GM18517 (cell line): ENCODE measurements at regions not wholly inside any gene's neighbourhood (a gene's known extent, or its start where the extent isn't known, plus 50 kb on each side); places are given as distances from the start of the nearest gene placed in this dataset.

Experiments used
- ATAC-seq: cut with Tn5 transposase; IDR thresholded peaks from one replicate; pipeline ENCODE4 v1.9.1; 2021; ENCODE audit warnings: mild to moderate bottlenecking, moderate library complexity; ENCODE audit not compliant: unreplicated experiment

DNA sequence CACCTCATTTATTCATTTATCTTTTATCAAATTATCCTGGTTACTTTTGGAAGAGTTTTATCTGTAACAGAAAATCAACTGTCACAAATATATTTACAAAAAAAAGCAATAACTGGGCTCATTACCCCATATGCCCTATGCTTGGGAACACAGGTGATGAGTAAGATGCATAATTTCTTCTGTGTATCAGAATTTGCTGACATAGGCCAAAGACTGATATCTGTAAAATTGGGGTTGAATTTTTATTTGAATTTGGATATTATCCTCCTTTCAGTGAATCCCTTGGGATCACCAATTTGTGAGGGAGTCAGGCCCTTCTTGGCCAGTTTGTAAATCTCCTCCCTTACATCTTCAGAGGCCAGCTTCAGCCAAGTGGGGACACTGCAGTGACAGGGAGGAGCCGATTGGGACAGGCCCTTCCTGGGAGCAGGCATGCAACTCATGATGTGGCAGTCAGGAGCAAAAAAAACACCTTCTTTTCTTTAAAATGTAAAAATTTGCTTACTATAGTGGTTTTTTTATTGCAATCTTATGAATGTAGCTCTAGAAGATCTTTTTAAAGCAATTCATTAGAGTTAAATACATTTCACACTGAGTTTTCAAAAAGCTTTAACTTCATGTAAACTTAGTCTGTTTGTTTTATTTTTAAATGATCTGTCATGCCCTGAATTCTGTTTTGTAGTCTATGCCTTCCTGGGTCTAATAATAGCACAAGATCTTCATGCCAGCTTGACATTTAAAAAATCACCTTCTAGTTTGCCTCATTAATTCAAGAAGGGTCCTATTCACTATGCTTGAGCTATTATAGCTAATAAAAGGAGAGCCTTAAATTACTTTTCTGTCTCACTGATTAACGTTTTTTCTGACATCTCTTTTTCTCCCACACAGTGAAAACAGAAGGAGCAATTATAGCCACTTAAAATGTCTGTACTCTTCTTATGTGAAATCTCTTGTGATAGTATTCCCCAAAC, 136.6 kb upstream of the SPRY1 start:
- no peak for ATAC-seq

DNA sequence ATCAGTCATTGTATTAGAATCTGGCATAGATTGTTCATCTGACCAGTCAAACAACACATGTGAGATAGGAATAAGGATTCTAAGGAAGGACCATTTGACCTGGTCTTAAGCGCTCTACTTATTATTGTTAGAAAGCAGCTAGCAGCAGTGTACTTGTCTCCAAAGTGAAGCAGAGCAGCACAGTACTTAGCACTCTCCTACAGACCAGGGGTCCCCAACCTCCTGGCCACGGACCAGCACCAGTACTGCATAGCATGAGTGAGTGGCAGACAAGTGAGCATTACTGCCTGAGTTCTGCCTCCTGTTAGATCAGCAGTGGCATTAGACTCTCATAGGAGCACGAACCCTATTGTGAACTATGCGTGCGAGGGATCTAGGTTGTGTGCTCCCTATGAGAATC, 135.9 kb upstream of the SPRY1 start:
- ATAC-seq = no peak

DNA sequence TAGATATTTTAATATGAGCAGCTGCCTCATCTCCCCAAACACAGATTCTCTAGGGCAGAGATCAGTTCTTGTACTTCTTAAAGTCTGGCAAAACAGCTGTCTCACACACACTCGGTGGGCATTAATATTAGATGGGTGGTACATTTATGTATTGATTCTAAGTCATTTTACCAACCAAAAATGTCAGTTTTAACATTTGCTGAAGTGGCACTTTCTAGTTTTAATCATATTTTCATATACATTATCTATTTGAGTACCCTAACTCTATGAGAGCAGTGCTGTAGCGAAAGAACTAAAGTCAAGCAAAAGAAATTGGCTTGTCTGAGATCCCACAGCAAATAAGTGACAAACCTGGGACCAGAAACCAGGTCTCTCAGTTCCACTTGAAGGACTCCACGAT, 134.5 kb upstream of the SPRY1 start:
- ATAC-seq = no peak

DNA sequence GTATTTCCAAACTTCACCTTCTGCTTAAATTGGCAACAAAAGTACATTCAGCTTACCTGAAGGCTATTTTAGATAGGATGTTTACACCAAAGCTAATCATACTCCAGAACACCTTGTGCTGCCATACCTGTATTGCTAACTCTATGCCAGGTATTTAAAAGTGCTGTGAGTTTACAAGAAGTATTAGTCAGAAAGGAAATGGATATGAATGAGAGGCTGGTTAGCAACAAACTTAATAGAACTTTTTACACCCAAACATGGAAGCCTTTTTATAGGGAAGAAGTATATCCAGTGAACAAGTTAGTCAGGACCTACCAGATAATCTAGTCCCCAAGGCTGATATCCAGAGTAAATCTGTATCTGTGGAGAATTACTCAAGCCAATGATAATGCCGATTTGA, 131.2 kb upstream of the SPRY1 start:
- ATAC-seq = no peak

DNA sequence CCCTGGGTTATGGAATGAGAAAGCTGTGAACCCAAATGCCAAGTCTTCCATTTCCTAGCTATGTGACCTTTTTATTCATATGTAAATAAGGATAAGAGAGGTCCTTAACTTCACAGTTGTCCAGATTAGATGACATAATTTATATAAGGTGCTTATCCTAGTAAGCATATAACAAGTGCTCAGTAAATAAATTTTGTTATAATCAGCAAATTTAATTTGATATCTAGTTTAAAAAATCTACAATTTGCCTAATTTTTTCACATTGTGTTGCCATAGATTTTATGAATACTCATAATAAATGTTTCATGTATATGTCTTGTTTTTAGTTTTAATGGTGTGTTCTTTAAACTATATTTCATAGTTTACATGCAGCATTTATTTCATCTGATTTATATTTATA, 130.4 kb upstream of the SPRY1 start:
- no peak for ATAC-seq

DNA sequence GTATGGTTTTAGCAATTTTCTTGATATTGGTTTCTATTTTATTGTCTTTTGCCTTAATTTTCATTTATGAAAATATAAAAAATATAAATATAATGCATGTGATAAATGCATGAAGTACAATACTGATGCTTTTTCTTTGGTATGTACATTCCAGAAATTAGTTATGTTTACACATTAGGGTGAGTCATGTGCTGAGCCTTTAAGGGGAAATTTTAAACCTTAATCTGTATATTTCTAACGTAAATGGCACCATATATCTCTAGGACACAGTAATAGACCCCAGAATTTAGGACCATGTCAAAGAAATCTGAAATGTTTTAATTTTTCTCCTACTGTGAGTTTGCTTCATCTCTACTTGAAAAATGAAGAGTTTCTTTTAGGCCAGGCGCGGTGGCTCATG, 117.8 kb upstream of the SPRY1 start:
- ATAC-seq = no peak

DNA sequence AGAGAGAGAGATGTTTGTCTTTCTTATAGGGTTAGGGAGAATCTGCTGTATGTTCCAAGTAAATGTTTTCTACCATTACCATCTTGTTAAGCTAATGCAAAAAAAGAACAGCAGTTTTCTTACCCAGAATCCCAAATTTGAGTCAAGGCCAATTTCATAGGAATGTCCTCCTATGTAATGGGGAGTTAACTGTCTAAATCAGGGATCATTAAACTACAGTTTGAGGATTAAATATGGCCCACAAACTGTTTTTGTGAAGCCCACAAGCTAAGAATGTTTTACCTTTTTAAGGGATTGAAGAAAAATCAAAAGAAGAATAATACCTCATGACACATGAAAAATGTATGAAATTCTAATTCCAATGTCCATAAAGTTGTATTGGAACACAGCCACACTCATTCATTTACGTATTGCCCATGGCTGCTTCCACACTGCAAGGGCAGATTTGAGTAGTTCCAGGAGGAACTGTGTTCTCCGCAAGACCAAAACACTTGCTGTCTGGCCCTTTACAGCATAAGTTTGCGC, 113.2 kb upstream of the SPRY1 start:
- no peak for ATAC-seq

DNA sequence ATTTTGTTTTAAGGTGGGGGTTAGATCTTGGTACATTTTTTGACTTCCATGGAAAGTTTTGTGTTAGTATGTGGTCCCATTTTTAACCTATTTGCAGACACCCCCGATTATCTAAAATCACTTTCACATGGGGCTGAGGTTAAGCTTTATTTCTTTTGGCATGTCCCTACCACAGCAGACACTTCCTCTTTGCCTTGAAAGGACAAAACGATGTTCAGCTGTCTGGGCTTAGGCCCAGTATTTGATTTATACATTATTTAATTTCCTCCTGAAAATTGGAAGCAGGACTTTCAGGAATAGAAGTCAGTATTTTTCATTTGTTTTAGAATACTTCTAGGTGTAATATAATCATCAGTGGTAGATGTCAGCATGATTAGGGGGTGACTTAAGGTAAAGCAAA, 112.4 kb upstream of the SPRY1 start:
- ATAC-seq = no peak

DNA sequence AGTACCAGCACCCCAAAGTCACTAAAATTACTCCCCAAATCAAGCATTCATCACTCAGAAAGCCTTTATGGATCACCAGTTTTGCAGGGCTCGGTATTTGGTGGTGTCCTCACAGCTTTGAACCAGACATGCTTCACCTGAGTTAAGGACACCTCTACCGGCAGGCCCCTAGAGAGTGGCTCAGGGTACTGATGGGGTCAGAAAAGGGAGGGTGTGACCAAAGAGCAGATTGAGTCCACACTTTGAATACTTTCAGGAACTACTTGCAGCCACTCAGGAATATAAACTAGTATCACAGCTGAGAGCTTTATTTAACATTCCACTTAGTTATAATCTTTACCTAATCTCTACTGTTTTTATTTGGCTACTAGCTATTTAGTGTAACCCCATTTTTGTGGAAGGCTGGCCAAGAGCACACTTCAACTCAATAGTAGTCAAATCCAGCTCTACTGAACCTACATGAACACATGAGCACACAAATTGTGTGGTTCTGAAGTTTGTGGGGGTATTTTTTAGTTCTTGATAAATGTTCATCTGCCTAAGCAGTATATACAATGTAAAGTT, 109.6 kb upstream of the SPRY1 start:
- ATAC-seq = no peak

DNA sequence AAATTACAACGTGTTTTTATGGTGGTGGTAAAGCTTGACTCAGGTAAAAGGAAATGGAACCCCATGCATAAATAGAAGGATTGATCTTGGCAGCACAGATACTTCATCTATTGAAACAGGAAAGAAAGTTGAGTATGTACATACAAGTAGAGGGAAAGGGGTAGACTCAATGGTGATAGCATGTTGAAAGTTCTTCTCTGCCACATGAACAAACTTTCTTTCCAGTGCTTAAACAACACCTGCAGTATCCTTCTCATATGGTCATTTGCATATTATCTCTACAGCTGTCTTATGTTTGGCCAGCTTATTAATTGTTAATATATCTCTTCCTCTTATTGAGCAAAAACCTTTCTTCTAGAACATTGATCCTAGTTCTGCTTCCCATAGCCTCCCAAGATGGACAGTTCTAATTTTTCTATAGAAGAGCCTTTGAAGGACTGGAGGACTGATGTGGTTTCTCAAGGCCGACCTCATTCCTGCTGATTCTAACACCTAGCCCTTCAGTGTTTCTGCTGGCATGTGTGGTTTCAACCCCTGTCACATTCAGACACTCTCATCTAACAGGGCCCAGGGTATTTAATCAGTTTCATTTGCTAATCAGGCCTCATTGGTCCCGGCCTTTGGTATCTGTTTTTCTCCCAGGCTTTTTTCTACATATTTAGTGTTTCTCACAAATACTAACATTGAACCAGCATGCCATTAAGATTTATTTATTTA, 108.1 kb upstream of the SPRY1 start:
- ATAC-seq = peak; percentile 82

DNA sequence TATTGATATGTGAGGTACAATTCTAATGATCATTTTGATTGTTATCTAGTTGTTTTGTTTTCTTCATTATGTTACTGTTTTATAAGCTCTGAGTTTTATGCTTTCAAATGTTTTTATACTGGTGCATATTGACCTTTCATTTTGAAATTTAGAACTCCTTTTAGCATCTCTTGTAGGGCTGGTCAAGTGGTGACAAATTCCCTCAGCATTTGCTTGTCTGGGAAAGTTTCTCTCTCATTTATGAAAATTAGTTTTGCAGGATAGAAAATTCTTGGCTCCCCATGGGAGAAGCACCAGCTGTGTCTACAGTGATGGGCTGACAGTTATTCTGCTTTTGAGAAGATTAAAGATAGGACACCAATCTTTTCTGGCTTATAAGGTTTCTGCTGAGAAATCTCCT, 105.3 kb upstream of the SPRY1 start:
- no peak for ATAC-seq

DNA sequence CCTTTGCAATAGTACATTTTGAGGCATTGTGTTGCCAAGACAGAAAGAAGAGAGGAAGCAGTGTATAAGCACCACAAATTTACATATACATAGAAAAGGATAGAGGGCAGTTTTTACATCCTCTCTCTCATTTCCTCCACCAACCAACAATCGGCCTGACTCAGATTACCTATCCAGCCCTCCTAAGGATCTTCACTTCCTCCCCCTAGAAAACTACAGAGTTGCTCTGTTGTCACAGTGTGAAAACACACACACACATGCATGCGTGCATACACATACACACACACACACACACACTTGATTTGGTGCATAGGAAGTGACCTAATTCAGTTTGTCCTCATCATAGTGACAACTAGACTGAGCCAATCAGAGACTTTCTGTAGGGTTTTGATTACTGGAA, 98.8 kb upstream of the SPRY1 start:
- ATAC-seq = no peak

DNA sequence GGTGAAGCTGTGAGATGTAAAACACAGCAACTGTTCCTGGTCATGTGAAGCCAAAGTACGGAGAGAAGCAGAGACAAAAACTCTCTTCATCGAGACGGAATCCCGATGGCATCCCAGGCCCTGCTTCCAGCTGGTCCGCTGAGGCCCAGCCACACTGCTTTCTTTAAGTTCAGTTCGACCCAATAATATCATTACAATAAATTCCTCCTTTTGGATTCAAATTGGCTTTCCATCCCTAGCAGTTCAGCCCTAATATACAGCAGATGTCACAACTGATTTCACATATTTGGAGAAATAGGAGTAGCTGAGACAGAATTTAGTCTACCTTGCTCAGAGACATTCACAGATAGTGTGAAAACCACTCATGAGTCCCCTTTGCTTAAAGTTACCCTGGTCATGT, 98.3 kb upstream of the SPRY1 start:
- ATAC-seq = no peak

DNA sequence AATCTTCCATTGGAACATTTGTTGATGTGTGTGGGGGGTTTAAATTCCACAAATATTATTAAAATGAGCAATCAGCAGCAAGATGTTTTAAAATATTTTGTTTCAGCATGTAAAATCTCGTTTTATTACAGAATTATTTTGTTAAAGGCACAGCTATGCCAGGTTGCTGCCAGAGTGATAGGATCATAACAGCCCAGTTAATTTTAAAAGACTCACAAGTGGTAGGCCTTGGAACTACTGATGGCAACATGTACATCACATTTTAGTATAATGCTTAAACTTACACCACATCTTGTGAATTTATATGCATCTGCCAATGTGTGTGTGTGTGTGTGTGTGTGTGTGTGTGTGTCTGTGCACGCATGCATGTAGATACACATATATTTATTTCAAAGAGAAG, 97.8 kb upstream of the SPRY1 start:
- no peak for ATAC-seq

DNA sequence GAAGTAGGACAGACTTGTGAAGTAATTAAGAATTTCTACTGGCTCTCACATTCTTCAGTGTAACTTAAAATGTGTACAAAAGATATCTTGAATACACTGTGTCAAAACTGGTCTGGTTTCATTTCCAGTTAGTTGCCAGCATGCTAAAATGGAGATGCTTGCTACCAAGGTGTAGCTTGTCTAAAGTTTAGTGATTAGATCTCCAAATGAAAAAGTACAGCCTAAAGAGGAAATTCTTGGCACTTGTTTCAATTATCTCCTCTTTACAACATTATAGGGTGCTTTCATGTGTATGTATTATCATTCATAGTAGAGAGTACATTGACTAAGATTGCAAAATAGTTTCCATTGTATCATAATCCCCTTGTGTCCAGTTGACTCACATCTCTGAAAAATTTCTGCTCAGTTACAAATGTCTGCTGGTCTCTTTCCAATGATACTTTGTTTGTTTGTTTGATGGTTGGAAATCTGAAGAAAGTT, 97.3 kb upstream of the SPRY1 start:
- no peak for ATAC-seq

DNA sequence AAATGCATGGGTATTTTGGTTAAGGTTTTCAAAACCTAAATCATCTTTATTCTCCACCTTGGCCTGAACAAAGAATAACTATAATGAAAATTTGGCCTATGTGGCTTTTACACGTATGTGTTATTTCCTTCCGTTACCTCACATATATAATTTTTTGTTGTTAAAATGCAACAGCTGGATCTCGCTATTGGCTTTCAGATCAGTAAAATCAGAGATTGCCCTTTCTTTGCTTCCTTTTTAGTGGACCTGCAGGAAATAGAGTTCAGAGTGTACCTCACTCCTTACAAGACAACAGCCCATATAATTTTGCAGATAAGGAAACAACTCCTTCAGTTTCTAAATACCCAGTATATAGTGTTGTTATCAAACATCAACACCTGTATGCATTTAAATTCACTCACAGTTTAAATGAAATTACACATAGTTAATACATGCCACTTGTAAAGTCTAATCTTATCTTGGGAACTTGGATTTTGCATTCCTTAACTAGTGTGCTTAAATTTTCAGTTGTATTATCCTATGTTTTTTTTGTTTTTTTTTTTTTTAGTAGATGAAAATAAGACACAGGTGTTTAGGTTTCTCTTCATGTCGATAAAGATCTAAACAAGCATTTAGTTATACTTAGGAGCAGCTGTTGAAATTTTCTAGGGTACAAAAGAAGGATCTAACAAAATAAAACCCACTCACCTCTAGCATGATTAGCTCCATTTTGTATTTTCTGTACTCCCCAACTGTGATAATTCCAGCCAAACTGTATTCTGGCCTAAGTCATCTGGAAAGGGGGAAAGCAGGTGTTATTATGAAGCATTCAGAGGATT, 96.2 kb upstream of the SPRY1 start:
- no peak for ATAC-seq

DNA sequence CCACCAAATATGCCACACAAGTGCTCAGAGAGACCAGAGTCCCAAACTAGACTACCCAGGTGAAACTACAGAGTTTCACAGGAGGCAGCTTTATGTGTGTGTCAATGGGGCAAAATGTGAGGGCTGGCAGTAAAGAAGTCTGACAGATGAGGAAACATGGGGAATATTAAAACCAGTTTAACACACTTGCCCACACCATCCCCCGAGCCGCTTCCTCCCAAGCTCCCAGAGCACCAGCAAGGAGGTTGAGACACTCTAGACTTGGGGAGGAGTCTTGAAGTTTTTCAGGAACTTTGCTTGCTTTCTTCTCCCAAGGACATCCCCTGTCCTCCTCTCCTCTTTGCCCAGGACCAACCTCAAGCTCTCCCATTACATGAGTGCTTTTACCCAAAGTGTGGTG, 94.7 kb upstream of the SPRY1 start:
- ATAC-seq = no peak

DNA sequence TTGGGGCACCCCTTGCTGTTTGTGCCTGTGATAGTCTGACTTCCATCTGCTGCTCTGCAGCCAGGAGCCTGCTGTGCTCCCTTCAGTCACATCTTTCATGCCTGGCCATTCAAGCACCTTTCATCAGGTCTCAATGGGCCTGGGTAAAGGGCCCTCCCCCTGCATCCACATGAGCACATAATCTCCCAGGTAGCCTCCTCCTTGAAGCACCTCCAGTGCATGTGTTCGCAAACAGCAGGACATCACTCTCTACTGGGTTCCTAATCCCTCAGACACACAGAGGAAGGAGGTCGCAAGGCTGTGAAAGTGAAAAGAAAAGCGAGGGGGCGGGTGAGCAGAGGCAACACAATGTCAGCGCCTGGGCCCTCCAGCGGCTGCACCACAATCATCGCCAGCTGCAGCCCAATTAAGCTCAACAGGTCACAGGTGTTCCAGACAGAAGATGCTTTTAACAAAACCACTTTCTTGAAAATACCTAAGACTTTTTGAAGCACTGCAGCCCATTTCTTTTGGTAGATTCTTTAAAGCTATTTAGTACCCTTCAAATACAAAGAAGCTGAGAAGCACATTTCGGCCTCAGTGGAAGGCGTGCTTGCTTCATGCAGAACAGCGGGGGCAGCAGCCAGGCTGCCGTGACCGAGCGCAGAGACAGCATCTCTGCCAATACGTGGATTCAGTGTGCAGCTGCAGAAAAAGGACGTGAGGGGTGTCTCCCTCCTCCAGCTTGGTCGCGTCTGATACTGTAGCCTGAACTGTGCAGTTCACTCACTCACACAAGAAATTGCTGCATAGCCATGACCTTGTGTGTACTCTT, 92.2 kb upstream of the SPRY1 start:
- ATAC-seq = peak; percentile 55

DNA sequence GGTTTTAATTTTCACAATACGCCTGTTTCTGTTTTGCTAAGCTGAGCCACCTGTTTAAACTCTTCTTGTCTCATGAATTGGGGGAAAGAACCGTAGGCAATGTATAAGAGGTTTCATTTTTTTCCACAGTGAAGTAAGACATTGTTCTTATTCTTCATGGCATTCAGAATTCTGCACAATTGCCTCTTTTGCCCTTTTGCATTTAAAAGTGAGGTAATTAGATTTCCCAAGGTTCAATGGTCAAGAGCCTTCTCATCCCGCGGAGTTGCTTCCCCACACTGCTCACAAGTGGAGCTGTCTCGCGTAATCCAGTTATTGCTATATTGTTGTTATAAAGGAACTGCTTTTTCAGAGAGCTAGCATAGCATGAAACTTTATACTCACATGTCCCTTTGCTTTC, 90.9 kb upstream of the SPRY1 start:
- ATAC-seq = no peak

DNA sequence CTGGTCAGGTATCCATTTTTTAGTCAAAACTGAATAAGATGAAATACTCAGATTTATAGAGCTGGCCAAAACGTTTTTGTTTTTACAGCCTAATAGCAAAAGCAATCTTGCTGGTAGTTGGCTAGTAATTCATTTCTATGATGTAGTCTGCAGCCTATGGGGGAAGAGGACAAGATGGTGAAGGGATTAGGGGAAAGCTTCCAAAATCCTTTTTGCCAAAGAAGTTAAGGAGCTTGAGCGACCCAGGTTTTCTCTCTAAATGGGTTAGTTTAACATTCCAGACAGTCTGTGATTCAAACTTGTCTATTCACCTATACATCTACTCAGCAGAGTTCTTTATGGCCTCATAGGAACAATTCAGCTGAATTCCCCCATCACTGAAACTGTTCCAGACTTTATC, 89.8 kb upstream of the SPRY1 start:
- no peak for ATAC-seq
